T1000 (cell line): ENCODE measurements at regions not wholly inside any gene's neighbourhood (a gene's known extent, or its start where the extent isn't known, plus 50 kb on each side); places are given as distances from the start of the nearest gene placed in this dataset.

Source experiments
- DNase-seq: peaks from one replicate; lab custom pipeline; 2025; ENCODE audit warnings: mixed read lengths; lab: John Stamatoyannopoulos, UW

DNA sequence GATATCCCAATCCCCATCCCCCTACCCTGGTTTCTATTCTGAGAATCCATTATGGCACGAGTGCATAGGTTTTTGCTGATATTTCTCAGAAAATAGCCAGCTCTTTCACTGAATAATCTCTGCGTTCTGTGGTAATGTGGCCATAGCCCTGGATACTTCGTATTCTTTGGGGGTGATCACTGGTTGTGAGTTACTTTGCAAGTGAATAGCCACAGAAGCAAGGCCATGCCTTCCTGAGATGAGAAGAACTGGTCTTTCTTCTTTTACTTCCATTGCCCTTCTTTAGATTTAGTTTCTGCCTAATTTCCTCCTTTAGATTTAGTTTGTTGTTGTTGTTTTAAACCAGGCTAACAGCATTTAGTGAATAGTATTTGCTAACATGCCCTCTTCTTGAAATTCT is 323.4 kb downstream of the CDC14C start:
- DNase-seq: no peak

DNA sequence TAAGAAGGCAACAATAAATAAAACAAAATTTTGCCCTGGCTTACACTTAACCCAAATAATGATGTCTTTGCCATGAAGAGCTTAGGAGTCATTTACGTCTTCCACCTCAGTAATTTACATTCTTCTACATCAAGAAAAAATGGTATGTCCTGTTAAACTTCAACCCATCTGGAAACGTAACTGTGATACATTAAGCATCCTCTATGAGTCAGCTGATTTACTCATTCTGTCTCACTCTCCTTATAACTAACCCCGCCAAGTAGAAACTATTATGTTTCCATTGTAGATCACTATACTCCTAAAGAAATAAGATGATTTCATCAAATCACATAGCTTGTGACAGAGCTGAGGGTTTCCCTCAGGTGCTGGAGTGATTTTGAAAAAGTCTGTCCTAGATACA is 330.7 kb downstream of the CDC14C start:
- no peak for DNase-seq

DNA sequence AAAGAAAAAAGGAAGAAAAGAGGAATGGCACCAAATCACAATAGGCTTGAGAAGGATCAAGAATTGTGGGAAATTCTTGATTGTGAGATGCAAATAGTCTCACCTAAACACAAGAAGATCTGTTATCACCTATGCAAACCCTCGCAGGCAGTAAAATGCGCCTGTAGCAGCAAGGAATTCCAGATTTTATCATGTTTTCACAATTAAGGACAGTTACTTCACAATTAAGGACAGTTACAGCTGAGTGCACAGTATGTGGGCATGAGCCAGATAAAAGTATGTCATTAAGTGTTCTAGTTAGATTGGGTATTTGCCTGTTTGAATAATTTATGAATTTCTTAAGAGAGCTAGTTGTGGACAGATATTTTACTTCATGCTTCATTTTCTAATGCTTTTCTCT is 336.2 kb downstream of the CDC14C start:
- no peak for DNase-seq

GRCh38 chr7:49261928-49262327 is 337.6 kb downstream of the CDC14C start:
- no peak for DNase-seq

DNA sequence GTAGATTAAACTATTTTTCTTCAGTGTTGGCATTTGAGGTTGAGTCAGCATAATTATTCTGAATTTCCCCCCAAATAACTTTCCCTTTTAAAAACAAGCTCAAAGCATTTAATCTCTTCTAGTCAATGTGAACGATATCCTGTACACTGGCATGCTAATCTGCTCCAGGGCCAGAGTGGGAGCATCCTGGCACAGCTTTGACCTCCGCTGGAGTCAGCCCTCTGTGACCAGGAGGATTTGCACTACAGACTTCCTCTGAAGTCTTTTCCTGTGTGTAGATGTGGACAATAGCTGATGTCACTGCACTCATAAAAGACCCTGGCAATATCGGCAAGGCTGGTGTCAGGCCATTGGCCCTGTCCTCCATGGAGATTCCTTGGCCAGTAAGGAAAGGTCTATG is 340.2 kb downstream of the CDC14C start:
- DNase-seq: no peak

DNA sequence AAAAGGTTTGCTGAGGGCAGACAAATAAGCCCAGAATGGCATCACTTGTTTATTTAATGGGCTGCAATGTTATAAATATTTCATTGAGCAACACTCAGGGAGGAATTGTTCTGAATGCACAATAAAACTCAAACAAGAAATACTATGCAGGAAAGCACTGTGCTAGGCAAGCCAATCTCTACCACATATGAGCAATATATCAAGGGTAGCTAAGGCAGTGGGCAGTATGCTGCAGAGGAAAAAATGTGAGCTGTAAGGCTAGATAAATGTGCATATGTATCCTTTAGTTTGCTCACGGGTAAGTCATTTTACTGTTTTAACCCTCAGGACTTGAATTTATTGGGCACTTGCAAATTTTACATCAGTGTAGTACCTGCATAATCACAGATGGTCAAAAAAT is 349.6 kb downstream of the CDC14C start:
- no peak for DNase-seq

DNA sequence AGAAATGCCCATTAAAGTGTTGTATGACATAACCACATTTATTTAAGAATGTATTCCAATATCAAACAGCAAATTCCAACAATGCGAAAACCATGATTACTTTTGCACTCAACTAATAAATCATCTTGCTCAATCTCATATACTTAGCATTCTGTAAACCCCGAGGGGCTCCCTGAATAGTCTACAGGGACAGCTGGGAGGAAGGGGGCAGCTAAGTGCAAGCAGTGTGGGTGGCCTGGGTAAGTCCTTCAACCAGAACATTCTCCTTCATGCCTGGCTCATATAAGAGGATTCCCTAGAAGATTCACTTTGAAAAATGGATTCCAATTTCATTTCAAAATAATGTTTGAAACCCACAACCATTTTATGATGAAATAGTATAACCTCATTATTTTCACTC is 355.5 kb downstream of the CDC14C start:
- no peak for DNase-seq

GRCh38 chr7:49287653-49288052 is 363.3 kb downstream of the CDC14C start:
- no peak for DNase-seq

GRCh38 chr7:49294611-49295010 is 370.3 kb downstream of the CDC14C start:
- no peak for DNase-seq

- no peak for DNase-seq
These were observed 370.8 kb downstream of the CDC14C start for GRCh38 chr7:49295146-49295545.

GRCh38 chr7:49297958-49298357 is 373.6 kb downstream of the CDC14C start:
- no peak for DNase-seq

DNA sequence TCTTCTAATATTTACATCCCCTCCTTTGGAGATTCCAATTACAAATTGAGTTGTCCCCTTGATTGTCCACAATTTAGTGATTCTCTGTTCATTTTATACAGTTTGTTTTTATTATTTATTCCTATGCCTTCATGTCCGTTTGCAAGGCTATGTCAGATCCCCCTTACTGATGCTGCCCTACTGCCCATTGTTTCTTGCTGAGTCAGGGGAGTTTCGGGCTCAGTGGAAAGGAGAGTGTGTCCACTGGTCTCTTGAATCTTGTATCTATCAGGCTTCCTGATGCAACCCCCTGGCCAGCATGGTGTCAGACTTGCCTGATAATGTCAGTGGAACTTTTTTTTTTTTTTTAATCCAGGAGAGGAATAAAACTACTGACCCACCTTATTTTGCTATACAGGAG is 384.4 kb downstream of the CDC14C start:
- DNase-seq: no peak

DNA sequence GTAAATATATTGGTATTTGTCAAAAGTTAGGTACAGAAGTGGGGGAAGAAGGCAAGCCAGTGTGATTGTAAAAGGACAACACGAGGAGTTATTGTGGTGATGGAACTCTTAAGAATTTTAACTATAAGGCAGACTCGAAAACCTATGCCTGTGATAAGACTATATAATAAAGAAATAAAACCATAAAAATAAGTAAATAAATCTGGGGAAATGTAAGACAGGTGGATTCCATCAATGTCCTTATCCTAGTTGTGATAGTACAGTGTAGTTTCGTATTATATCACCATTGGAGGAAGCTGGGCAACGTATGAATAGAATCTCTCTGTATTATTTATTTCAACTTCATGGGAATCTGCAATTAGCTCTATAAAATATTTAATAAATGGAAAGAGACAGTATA is 395.7 kb downstream of the CDC14C start:
- no peak for DNase-seq

- no peak for DNase-seq
These were observed 397.5 kb downstream of the CDC14C start for GRCh38 chr7:49321843-49322242.

DNA sequence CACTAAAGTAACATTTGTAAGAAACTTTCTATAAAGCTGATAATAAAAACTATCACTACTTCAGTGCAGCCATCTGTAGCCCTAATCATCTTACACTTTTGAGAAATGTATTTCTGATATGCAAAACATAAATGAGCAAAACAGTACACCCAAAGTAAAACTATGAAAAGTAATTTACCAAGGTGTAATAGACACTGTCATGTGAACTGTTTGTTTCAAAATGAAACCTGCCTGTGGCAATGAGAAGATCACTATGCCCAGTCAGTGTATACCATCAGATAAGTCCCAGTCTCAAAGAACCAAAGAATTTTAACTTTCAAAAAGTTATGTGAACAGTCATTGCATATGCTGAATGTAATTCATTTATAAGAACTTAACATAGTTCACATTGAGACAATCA is 398.1 kb downstream of the CDC14C start:
- no peak for DNase-seq

DNA sequence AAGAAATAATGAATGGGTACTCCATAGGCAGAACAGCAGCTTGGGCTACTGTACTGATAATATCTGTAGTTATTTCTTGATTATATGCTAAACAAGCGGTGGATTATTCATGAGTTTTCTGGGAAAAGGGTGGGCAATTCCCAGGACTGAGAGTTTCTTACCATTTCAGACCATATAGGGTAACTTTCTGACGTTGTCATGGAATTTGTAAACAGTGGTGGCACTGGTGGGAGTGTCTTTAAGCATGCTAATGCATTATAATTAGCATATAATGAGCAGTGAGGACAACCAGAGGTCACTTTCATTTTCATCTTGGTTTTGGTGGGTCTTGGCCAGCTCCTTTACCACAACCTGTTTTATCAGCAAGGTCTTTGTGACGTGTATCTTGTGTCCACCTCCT is 399.7 kb downstream of the CDC14C start:
- DNase-seq: no peak

- no peak for DNase-seq
These were observed 400.4 kb downstream of the CDC14C start for GRCh38 chr7:49324707-49325106.

- DNase-seq: no peak
These were observed 401.2 kb downstream of the CDC14C start for GRCh38 chr7:49325571-49325970.

GRCh38 chr7:49327155-49327554 is 402.8 kb downstream of the CDC14C start:
- no peak for DNase-seq

DNA sequence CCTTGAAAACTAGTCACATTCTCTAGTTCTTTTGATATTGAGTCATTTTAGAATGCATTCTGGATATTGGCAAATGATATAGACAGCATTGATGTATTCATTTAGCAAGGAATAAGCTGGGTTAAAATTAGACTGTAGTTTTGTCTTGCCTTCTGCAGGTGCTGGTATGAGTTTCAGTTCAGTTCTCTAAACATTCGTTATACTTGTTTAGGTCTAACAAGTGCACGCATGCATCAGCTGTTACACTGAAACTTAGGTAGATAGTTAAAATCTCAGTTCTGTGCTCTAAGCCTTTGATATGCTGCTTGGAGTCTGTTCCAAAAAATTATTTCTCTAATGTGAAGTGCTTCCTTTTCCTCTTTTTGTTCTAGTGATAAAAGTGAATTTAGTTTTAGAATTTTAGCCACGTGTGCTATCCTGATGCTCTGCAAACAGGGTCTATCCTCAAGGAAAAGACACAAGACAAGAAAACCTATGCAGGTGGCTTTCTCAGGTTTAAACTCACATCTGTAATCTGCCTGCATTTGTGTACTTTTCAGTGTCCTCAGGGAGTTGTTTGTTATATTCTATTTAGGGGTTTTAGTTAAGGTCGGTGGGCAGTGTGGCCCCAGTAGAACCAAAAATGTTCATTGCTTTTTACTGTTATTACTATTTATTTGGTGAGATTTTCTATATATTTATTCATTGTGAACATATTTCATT is 409.0 kb downstream of the CDC14C start:
- DNase-seq: no peak

DNA sequence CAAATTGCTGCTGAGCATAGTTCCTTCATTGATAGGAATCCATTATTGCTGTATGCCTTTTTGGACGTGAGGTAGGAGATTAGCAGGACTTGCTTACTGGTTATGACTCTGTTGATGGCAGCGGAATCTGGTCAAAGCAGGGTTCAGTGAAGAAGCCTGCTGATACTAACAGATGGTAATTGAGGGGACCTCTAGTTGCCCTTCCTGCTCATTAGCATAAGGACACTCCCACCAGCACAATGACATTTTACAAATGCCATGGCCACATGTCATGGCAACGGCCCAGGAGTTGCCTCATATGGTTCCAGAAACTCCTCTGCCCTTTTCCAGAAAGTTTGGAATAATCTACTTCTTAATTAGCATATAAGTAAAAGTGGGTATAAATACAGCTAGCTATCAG is 417.5 kb downstream of the CDC14C start:
- no peak for DNase-seq

GRCh38 chr7:49344556-49344955 is 420.2 kb downstream of the CDC14C start:
- no peak for DNase-seq

DNA sequence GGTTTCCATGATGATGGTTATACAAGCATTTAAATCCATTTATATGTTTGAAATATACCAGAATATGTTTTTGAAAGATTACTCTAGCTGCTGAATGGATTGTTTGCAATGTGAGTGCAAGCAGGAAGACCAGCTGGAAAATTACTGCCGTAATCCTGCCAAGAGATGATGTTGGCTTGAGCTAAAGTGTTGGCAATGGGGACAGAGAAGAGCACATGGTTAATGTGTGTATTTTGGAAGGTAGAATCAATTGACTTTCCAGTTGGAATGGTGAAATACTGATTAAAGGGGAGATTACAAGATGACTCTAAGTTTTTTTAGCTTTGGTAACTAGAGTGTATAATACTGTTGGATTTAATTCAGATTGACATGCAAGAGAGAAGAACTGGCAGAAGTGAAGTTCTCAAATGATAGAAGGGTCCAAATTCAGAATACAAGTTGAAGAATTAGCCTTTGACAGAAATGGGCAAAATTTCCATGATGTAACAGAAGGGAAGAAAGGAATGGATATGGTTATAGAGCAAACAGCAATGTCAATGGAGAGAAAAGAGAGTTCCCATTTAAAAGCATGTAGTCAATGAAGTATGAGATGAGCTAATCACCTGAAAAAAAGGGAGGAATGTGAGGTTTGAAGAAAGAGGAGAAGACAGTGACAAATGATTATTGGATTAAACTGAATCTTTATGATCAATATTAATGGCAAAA is 422.0 kb downstream of the CDC14C start:
- no peak for DNase-seq

DNA sequence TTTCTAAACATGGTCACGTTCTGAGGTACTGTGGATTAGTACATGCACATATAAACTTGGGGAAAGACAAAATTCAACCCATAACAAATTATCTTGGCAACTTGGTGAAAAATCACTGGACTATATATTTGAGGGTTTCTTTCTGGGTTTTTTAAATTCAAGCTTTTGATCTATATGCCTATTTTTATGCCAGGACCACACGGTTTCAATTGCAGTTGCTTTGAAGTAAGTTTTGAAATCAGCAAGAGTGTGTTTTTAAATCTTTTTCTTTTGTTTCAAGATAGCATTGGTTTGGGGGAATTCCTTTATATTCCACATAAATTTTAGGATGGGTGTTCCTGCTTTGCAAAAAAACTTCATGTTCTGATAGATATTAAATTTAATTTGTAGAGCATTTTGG is 406.4 kb upstream of the VWC2 start:
- DNase-seq: no peak
